ENCODE measurements at regions not wholly inside any gene's neighbourhood (a gene's known extent, or its start where the extent isn't known, plus 50 kb on each side); places are given as distances from the start of the nearest gene placed in this dataset.

DNA sequence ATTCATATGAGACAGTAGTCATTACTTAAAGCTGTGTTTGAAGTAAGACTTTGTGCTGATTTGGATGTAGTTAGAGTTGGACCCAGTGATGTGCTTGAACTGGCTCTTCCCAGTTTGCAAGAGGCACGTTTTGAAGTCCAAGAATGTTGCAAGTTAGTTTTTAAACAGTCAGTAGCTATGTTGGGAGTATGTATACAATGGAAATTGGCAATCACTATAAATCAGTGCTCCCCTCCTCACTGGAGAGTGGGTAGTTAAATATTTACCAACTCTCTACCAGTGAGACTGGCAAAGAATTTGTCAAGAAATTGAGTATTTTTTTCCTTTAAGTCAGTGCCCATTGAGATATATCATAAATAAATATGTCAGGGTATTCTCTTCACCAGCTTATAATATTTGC, 191.9 kb upstream of the SPRY1 start:
- TF ChIP-seq, protein P1, sequence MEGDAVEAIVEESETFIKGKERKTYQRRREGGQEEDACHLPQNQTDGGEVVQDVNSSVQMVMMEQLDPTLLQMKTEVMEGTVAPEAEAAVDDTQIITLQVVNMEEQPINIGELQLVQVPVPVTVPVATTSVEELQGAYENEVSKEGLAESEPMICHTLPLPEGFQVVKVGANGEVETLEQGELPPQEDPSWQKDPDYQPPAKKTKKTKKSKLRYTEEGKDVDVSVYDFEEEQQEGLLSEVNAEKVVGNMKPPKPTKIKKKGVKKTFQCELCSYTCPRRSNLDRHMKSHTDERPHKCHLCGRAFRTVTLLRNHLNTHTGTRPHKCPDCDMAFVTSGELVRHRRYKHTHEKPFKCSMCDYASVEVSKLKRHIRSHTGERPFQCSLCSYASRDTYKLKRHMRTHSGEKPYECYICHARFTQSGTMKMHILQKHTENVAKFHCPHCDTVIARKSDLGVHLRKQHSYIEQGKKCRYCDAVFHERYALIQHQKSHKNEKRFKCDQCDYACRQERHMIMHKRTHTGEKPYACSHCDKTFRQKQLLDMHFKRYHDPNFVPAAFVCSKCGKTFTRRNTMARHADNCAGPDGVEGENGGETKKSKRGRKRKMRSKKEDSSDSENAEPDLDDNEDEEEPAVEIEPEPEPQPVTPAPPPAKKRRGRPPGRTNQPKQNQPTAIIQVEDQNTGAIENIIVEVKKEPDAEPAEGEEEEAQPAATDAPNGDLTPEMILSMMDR (IDR thresholded peaks at IDR 0.05; ENCODE audit: low read depth, low read length, poor library complexity, severe bottlenecking): no peak
- TF ChIP-seq EZH2phosphoT487 (IDR thresholded peaks at IDR 0.05; ENCODE audit: borderline replicate concordance, low read length): no peak
